ENCODE measurements at regions not wholly inside any gene's neighbourhood (a gene's known extent, or its start where the extent isn't known, plus 50 kb on each side); places are given as distances from the start of the nearest gene placed in this dataset.

DNA sequence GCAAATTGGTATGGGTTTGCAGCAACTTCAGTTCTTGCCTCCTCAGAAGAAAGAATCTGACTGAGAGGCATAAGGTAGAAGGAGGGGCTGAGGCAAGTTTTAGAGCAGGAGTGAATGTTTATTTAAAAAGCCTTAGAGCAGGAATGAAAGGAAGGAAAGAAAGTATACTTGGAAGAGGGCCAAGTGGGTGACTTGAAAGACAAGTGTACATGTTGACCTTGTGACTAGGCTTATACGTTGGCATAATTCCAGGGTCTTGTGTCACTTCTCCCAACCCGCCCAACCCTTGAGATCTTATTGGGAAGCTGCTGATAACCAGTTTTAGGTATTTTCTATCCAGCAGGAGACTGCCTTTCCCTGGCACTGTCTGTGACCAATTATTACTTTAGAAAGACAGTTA lies 436.9 kb upstream of the ZNF717 start:
- TF ChIP-seq EZH2 (optimal IDR thresholded peaks at IDR 0.05; ENCODE audit: low read depth, low read length), result no peak
- no peak for TF ChIP-seq EZH2phosphoT487 (IDR thresholded peaks at IDR 0.05; ENCODE audit: low read length)
- TF ChIP-seq, protein P1, sequence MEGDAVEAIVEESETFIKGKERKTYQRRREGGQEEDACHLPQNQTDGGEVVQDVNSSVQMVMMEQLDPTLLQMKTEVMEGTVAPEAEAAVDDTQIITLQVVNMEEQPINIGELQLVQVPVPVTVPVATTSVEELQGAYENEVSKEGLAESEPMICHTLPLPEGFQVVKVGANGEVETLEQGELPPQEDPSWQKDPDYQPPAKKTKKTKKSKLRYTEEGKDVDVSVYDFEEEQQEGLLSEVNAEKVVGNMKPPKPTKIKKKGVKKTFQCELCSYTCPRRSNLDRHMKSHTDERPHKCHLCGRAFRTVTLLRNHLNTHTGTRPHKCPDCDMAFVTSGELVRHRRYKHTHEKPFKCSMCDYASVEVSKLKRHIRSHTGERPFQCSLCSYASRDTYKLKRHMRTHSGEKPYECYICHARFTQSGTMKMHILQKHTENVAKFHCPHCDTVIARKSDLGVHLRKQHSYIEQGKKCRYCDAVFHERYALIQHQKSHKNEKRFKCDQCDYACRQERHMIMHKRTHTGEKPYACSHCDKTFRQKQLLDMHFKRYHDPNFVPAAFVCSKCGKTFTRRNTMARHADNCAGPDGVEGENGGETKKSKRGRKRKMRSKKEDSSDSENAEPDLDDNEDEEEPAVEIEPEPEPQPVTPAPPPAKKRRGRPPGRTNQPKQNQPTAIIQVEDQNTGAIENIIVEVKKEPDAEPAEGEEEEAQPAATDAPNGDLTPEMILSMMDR (IDR thresholded peaks at IDR 0.05; ENCODE audit: low read length), result no peak
- H3K4me2 ChIP-seq (ENCODE audit: low read depth, low read length), result no peak overlapping the region
- no peaks in the 10 kb centered on the region for H4K20me1 ChIP-seq (ENCODE audit: insufficient read depth, low read length)
- no peaks in the 10 kb centered on the region for H3K36me3 ChIP-seq (replicated peaks; ENCODE audit: insufficient read depth, low read length)
- no peaks in the 10 kb centered on the region for H3K79me2 ChIP-seq (ENCODE audit: low read length)
- H3K27ac ChIP-seq (ENCODE audit: low read length), result no peak overlapping the region
- no peaks in the 10 kb centered on the region for H3F3A ChIP-seq (ENCODE audit: insufficient read depth, low read length)
- no peak overlapping the region for H3K9ac ChIP-seq (ENCODE audit: low read length)
- H3K9me3 ChIP-seq (replicated peaks; ENCODE audit: insufficient read depth, low read length), result no peaks in the 10 kb centered on the region
- no peak overlapping the region for H2AFZ ChIP-seq (ENCODE audit: low read length)
- no peaks in the 10 kb centered on the region for H3K27me3 ChIP-seq (replicated peaks; ENCODE audit: insufficient read depth, low read length)
- no peak for DNase-seq
- H3K9me2 ChIP-seq (replicated peaks; ENCODE audit: insufficient read depth, low read length), result no peaks in the 10 kb centered on the region
- H3K4me1 ChIP-seq (ENCODE audit: low read length), result no peaks in the 10 kb centered on the region
- no peak overlapping the region for H3K4me3 ChIP-seq (ENCODE audit: low read length)

GRCh38 chr3:76231258-76231657 lies 445.9 kb upstream of the ZNF717 start:
- no peaks in the 10 kb centered on the region for H3K36me3 ChIP-seq (replicated peaks; ENCODE audit: insufficient read depth, low read length)
- no peak overlapping the region for H3K4me3 ChIP-seq (ENCODE audit: low read length)
- H3K9ac ChIP-seq (ENCODE audit: low read length), result no peak overlapping the region
- peak; percentile 51 for DNase-seq
- no peak overlapping the region for H3K4me2 ChIP-seq (ENCODE audit: low read depth, low read length)
- H3K79me2 ChIP-seq (ENCODE audit: low read length), result no peaks in the 10 kb centered on the region
- H4K20me1 ChIP-seq (ENCODE audit: insufficient read depth, low read length), result no peaks in the 10 kb centered on the region
- H3K27me3 ChIP-seq (replicated peaks; ENCODE audit: insufficient read depth, low read length), result no peaks in the 10 kb centered on the region
- no peaks in the 10 kb centered on the region for H3K9me3 ChIP-seq (replicated peaks; ENCODE audit: insufficient read depth, low read length)
- no peak overlapping the region for H2AFZ ChIP-seq (ENCODE audit: low read length)
- H3K27ac ChIP-seq (ENCODE audit: low read length), result no peak overlapping the region
- no peaks in the 10 kb centered on the region for H3K9me2 ChIP-seq (replicated peaks; ENCODE audit: insufficient read depth, low read length)
- TF ChIP-seq EZH2 (optimal IDR thresholded peaks at IDR 0.05; ENCODE audit: low read depth, low read length) (no peak), EZH2phosphoT487 (IDR thresholded peaks at IDR 0.05; ENCODE audit: low read length) (no peak)
- TF ChIP-seq, protein P1 (IDR thresholded peaks at IDR 0.05; ENCODE audit: low read length), result no peak
- no peaks in the 10 kb centered on the region for H3K4me1 ChIP-seq (ENCODE audit: low read length)
- H3F3A ChIP-seq (ENCODE audit: insufficient read depth, low read length), result no peaks in the 10 kb centered on the region

- Histone ChIP-seq H3K4me2 (ENCODE audit: low read depth, low read length) (no peak overlapping the region), H4K20me1 (ENCODE audit: insufficient read depth, low read length) (no peaks in the 10 kb centered on the region), H3K9me2 (replicated peaks; ENCODE audit: insufficient read depth, low read length) (no peaks in the 10 kb centered on the region), H3K4me3 (ENCODE audit: low read length) (no peak overlapping the region), H3K4me1 (ENCODE audit: low read length) (no peaks in the 10 kb centered on the region), H2AFZ (ENCODE audit: low read length) (no peak overlapping the region), H3K27me3 (replicated peaks; ENCODE audit: insufficient read depth, low read length) (no peaks in the 10 kb centered on the region), H3K36me3 (replicated peaks; ENCODE audit: insufficient read depth, low read length) (no peaks in the 10 kb centered on the region), H3K9me3 (replicated peaks; ENCODE audit: insufficient read depth, low read length) (no peaks in the 10 kb centered on the region), H3K79me2 (ENCODE audit: low read length) (no peaks in the 10 kb centered on the region), H3K27ac (ENCODE audit: low read length) (no peak overlapping the region), H3K9ac (ENCODE audit: low read length) (no peak overlapping the region), H3F3A (ENCODE audit: insufficient read depth, low read length) (no peaks in the 10 kb centered on the region)
- no peak for DNase-seq
- TF ChIP-seq EZH2 (optimal IDR thresholded peaks at IDR 0.05; ENCODE audit: low read depth, low read length) (no peak), EZH2phosphoT487 (IDR thresholded peaks at IDR 0.05; ENCODE audit: low read length) (no peak)
- TF ChIP-seq, protein P1 (IDR thresholded peaks at IDR 0.05; ENCODE audit: low read length), result no peak
Measured at GRCh38 chr3:76242886-76243753, 457.8 kb upstream of the ZNF717 start.
